AG08396 (cell line): ENCODE measurements at regions not wholly inside any gene's neighbourhood (a gene's known extent, or its start where the extent isn't known, plus 50 kb on each side); places are given as distances from the start of the nearest gene placed in this dataset.
"Not testable (repeated sequence)": the region's sequence is repeated elsewhere in the genome, so short reads cannot be mapped to it uniquely, and the experiment has no call there.

ENCODE experiments used
- DNase-seq: peaks from one replicate; pipeline ENCODE4 v3.0.0; 2012; ENCODE audit warnings: low spot score, mixed read lengths

GRCh38 chr10:9215121-9215520 is 1160.6 kb downstream of the GATA3 start:
- no peak for DNase-seq

GRCh38 chr10:9219860-9220259 is 1165.4 kb downstream of the GATA3 start:
- no peak for DNase-seq

- no peak for DNase-seq
Measured at GRCh38 chr10:9222917-9223316, 1168.4 kb downstream of the GATA3 start.

- no peak for DNase-seq
Measured at GRCh38 chr10:9227679-9228365, 1173.3 kb downstream of the GATA3 start.

- DNase-seq: no peak
Measured at GRCh38 chr10:9228771-9229170, 1174.3 kb downstream of the GATA3 start.

GRCh38 chr10:9229702-9230244 is 1175.3 kb downstream of the GATA3 start:
- no peak for DNase-seq

GRCh38 chr10:9230625-9231024 is 1176.1 kb downstream of the GATA3 start:
- no peak for DNase-seq

GRCh38 chr10:9234191-9234590 is 1179.7 kb downstream of the GATA3 start:
- DNase-seq: no peak

- no peak for DNase-seq
Measured at GRCh38 chr10:9238041-9238440, 1183.6 kb downstream of the GATA3 start.

- no peak for DNase-seq
Measured at GRCh38 chr10:9239298-9239697, 1184.8 kb downstream of the GATA3 start.

- no peak for DNase-seq
Measured at GRCh38 chr10:9243941-9244411, 1189.5 kb downstream of the GATA3 start.

GRCh38 chr10:9244864-9245263 is 1190.4 kb downstream of the GATA3 start:
- no peak for DNase-seq

- DNase-seq: no peak
Measured at GRCh38 chr10:9253121-9253520, 1198.6 kb downstream of the GATA3 start.

GRCh38 chr10:9254353-9254752 is 1199.9 kb downstream of the GATA3 start:
- peak; percentile 13 for DNase-seq

GRCh38 chr10:9260690-9261089 is 1206.2 kb downstream of the GATA3 start:
- DNase-seq: no peak

- no peak for DNase-seq
Measured at GRCh38 chr10:9262770-9263169, 1208.3 kb downstream of the GATA3 start.

GRCh38 chr10:9268176-9268575 is 1213.7 kb downstream of the GATA3 start:
- DNase-seq: no peak

- DNase-seq: not testable (repeated sequence)
Measured at GRCh38 chr10:9273126-9273833, 1218.8 kb downstream of the GATA3 start.

GRCh38 chr10:9274206-9274755 is 1219.8 kb downstream of the GATA3 start:
- DNase-seq: no peak

GRCh38 chr10:9275861-9276260 is 1221.4 kb downstream of the GATA3 start:
- no peak for DNase-seq

- DNase-seq: no peak
Measured at GRCh38 chr10:9285690-9286089, 1231.2 kb downstream of the GATA3 start.

GRCh38 chr10:9289811-9290210 is 1235.3 kb downstream of the GATA3 start:
- DNase-seq: no peak

GRCh38 chr10:9291081-9291480 is 1236.6 kb downstream of the GATA3 start:
- no peak for DNase-seq
